Amygdala (tissue), 56 donors: ENCODE measurements at regions not wholly inside any gene's neighbourhood (a gene's known extent, or its start where the extent isn't known, plus 50 kb on each side); places are given as distances from the start of the nearest gene placed in this dataset.
A peak's percentile ranks its signal among the peaks of the same experiment; 100 is the strongest.
"Not testable (repeated sequence)": the region's sequence is repeated elsewhere in the genome, so short reads cannot be mapped to it uniquely, and the experiment has no call there.

Source experiments
- DNase-seq, 56 donors: peaks; one replicate each; lab custom pipeline; 2025; lab: John Stamatoyannopoulos, UW

DNA sequence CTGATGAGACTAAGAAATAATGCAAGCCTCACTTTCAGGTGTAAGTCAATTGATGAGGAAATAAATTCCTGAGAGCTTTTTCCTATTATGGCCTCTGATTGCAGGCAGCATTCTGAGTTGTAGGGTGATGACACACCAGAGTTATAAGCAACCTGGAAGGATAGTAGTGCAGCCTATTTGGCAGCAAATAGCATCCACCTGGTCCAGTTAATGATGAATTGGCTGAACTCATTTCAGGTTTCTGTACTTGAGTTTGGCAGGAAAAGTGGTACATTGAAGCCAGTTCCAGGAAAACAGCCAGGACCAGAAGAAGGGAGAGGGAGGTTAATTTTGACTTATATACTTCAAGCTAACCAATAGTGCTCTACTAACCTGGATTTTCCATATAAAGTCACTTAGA lies 316.8 kb downstream of the NAF1 start:
- DNase-seq = no peak

DNA sequence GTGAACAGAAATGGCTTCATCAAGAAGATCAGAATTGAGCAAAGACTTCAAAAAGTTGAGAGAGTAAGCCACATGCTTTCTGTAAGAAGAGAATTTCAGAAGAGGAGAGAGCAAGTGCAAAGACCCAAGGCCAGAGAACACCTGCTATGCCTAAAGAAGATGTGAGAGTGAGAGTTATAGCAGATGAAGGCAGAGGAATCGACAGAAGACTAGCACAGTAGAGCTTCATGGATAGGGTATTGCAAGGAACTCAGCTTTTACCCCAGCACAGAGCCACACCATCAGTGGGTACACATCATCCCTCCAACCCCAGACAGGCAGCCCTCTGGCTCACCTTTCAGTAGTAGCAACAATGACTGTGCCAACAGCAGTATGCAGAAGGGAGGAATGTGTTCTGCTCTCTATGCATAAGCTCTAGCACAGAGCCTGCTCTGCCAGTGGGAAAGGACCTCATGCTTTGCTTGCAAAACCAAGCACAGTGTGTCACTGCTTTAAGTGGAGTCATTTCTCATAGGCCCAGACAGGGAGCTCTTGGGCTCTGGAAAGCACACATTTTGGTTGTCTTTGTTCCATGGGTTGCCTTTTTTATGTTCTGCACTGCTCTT lies 318.6 kb downstream of the NAF1 start:
- DNase-seq = no peak

DNA sequence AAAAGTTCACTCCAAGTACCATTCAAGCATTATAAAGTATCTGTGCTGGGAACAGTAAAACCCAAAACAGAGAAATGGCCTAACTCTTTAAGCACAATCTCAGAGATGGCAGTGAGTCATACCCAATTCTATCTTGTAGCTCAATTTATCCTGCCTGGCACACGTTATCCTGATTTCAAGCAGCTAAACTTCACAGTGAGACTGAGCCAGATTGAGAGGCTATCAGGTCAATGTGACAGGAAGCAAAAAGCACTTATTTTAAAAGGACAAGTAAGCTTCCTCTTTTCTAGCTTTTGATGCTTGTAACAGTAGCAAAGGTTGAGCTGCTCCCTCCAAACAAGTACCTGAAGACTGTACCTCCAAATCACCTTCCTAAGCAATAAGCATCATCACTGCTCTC lies 324.9 kb downstream of the NAF1 start:
- no peak for DNase-seq

DNA sequence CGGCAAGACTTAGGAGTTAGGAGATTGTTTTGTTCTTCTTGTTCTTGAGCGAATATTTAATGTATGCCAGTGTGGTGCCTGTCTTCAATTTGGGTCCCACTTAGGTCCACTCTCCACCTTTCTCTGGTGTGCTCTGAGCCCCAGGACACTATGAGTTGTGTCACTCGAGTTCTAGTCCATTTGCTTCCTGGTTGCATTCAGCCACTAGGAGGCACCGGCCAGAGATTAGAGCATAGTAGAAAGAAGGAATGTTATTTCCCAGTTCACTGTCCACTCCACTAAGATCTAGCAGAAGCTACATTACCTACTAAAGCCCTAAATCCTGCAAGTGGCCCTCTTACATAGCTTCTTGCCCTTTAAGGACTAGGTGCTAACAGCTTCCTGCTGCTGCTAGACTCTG lies 326.9 kb downstream of the NAF1 start:
- no peak for DNase-seq

DNA sequence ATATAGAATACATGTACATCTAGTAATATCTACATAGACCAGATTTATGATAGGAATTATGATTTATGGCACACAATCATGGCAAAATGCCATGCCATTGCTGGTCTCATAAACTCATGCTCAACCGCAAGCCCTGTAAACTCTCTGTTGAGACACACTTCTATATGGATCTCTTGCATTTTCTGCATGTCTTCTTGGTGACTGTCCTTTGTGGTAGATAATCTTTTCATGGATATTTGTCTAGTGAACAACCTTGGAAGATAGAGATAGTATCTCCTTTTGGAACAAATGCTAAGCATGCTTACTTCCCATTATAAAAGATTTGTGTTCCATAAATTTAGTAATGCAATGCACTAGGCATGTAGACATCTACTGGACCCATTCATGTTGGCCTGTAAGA lies 328.0 kb downstream of the NAF1 start:
- DNase-seq = no peak

DNA sequence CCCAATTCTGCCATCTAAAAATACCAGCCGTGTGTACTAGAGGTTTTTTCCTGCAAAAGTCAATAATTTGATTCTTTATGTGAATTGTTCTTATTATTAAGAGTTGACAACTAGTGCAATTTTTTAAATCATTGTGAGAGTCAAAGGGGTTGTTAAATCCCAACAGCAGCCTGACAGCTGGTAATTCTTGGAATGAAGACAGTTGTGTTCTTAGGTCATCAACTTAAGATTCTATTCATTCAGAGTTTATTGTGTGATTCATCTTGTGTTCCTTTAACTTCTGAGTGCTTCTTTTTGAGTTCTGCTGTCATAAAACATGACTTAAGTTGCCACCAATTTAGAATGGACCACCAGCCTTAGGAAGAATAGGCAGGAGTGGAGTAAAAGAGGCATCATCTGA lies 329.0 kb downstream of the NAF1 start:
- DNase-seq = no peak

DNA sequence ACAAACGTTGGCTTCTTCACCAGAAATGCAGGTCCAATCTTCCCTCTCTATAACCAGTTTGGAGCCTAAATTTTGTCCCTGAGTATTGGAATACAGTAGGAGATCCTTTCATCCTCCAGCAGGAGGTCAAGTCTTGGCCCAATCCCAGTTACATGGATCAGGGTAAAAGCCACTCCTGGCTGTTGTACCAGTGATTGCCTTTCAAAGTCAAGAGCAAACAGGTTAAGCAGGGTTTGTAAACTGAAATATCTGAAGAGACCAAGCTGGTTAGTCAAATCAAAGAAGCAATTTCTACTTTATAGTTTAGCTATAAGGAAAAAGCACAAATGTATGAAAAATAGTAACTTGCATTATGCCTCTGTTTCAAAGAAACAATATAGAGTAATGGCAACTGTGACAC lies 329.4 kb downstream of the NAF1 start:
- no peak for DNase-seq

DNA sequence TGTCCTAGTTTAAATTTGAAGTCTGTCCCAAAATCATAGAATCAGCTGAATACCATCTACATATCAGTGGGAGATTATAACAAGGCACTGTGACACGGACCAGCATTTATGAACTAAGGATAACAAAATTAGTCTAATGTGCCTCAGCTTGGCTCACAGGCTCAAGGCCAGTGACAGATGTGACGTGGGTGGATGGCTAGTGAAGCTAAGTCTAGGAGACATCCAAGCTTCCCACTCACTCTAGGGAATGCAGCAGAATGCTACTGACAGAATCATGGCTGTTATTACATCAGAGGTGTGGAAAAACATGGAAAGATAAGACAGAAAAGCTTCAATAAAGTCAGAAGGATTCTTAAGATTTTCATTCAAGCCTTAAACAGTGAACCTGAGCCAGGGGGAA lies 329.9 kb downstream of the NAF1 start:
- DNase-seq = peak in 3 of 56 donors; percentile 1 to 8 (median 2)

DNA sequence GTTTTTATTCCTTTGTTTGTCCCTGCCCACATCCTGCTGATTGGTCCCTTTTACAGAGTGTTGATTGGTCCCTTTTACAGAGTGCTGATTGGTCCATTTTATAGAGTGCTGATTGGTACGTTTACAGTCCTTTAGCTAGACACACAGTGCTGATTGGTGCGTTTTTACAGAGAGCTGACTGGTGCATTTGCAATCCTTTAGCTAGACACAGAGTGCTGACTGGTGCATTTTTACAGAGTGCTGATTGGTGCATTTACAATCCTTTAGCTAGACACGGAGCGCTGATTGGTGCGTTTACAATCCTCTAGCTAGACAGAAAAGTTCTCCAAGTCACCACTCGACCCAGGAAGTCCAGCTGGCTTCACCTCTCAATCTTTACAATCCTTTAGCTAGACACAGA lies 330.4 kb downstream of the NAF1 start:
- not testable (repeated sequence) for DNase-seq

DNA sequence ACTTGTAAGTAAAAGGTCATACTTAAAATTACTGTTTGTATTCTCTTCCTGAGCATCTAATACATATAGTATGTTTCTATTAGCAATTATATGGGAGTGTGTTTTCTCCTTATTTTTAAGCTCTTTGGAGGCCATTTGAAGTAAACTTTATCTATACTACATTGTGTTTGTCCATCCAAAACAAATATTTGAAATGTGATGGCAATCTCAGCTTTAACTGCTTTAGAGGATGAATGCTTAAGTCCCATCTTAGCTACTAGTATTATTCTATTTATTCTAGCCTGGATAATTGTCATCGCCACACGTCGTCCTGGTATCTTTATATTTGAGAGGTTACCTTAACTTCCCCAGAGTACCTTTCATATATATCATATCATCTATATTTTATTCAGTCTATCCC lies 335.8 kb downstream of the NAF1 start:
- no peak for DNase-seq

DNA sequence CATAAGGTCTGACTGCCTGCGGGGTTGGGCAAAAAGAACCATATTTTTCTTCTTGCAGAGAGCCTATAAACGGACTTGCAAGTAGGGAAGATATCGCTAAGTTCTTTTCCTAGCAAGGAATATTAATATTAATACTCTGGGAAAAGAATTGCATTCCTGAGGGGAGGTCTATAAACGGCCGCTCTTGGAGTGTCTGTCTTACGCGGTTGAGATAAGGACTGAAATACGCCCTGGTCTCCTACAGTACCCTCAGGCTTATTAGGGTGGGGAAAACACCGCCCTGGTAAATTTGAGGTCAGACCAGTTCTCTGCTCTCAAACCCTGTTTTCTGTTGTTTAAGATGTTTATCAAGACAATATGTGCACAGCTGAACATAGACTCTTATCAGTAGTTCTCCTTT lies 349.3 kb downstream of the NAF1 start:
- DNase-seq = not testable (repeated sequence)

DNA sequence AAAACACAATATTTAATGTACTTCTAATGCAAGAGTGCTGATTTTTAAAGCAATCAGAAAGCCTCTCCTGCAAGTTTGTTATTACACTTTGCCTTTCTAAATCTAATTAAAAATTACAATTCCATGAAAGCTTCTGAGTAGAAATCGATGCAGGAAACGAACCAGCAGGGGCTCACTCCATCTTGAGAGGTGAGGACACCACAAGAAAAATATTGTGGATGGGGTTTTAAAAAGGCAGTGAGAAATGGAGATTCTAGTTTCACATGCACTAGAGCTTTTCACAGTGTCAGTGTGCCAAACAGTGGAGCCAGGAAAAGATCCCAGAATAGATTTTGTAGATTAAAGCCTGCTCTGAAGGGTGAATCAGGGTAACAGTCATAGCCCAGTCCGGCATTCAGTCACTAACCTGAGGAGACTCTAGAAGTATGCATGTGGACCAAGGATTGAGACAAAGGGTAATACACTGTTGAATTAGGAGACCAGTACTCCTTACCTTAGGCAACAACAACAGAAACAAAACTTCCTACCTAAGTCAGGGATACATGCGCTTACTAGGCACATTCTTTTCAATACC lies 362.3 kb downstream of the NAF1 start:
- no peak for DNase-seq

DNA sequence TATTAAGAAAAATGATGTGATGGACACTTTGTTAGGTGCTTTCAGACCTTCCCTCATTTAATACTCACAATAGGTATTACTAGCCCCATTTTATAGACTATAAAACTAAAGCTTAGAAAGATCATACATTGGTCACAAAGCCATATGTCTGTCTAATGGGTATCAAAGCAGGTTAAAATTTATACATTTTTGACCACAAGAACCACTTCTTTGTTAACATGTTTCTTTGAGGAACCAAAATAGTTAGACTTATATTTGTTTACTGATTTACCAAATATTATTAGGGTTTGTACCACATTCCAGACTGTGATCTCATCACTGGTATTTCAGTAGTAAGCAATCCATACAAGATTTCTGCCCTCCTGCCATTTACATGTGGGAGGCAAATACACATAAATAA lies 363.3 kb downstream of the NAF1 start:
- DNase-seq = no peak

DNA sequence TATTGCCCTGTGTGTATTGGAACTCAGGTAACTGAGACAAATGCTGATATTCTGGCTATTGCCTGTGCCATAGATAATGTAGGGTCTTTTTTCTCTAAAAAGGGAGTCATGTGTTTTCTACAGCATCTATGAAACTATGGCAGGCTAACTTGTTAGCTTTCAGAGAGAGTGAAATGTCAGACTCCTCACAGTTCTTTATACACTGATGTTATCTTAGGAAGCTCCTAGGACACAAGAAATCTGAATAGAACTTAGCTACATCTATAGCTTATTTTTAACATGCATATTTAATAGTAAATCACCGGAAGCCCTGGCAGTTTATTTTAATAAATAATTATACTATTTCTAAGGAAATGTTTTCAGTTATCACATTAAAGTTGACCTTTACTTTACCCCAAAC lies 369.6 kb downstream of the NAF1 start:
- DNase-seq = no peak

DNA sequence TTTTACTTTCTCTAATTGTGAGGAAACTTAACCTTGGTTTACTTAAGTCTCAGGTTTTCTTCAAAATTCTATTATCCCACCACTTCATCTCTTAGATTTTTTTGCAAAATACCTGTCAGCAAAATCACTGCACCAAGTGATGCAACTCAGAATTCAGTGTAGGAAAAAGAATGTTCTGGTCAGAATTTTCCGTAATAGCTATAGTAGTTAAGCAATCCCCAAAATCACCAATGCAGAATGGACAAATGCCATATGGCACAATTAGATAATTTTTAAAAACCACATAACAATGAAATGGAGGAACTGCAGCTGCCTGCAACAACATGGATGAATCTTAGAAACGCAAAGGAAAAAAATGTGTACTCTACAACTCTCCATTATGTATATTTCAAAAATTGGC lies 373.1 kb downstream of the NAF1 start:
- no peak for DNase-seq

DNA sequence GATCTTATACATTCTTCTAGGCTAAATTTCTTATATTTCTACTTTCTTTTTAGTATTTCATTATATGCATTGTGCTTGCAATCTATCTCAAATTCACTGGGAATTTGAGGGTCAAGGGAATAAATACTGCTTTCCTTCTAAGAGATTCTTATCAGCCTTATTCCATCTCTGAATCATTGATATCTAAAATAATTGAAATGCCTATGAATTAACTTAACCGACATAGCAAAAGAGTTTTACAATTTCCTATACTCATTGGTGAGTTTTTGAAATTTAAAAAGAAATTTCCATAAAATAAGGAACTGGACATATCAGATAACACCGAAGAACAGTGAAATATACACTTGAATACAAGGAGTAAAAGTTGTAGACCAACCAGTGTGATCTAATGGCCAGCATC lies 373.7 kb downstream of the NAF1 start:
- DNase-seq = no peak

DNA sequence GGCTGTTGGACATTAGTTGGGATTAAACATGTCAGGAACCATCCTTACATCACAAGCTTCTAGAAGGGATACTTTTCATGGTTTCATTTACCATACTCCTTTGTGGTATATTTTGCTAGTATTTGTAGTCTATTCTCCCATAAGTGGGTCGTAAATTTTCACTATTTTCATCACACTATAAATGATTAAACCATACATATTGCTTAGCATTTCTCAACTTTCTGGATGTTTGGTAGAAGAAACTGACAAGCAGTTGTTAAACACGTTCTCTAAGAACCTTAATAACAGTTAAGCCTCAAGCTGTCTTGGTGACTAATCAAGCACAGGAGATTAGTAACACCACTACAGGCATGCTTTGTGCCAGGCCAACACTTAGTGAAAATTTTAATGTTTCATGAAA lies 375.5 kb downstream of the NAF1 start:
- DNase-seq = no peak

DNA sequence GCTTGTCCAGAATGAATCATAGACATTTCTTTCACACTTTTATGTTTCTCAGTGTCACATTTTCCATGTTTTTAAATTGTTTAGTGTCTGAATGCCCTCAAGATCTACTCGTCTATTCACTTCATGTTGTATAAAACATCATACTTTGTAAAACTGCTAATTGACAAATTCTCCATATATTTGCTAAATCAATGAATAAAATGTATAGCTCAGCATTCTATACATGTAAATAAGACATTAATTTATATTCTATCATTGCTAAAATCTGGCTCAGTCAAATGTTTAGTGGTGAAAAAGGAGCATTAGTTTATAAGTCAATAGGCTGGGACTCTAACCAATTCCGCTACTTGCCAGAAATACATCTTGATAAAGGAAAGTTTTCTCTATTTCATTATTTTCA lies 379.6 kb downstream of the NAF1 start:
- DNase-seq = no peak

DNA sequence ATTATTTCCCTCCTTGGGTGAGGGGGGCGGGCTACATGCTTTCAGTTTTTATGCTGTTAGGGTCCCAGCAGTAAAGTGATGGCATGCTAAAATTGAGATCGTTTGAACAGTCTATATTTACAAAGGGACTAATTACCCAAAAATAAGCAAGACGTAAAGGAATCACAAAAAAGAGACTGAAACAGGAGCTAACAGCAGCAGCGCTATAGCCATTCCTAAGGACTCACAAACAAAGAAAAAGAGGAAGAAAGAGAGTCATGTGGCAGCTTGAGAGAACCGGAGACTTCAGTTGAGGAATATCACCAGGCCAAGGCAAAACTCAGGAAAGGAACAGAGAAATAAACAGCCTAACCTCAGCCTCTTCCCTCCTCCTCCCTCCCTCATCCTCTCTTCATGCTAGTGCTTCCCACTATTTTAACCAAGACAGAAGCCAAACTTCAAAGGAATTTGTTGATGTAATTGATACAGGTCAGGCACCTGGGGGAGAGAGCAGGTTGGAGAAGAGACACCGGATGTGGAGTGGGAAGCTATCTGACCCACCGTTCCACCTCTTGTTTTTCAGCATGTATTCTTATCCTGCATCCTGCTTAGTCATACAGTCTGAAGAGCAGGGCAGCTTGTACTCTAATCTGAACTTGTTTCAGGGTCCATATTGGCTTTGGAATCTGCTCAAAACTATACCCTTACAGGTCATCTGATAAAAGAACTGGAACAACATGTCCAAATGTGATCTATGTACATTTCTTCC lies 383.7 kb downstream of the NAF1 start:
- peak in 18 of 56 donors; percentile 1 to 74 (median 16) for DNase-seq

DNA sequence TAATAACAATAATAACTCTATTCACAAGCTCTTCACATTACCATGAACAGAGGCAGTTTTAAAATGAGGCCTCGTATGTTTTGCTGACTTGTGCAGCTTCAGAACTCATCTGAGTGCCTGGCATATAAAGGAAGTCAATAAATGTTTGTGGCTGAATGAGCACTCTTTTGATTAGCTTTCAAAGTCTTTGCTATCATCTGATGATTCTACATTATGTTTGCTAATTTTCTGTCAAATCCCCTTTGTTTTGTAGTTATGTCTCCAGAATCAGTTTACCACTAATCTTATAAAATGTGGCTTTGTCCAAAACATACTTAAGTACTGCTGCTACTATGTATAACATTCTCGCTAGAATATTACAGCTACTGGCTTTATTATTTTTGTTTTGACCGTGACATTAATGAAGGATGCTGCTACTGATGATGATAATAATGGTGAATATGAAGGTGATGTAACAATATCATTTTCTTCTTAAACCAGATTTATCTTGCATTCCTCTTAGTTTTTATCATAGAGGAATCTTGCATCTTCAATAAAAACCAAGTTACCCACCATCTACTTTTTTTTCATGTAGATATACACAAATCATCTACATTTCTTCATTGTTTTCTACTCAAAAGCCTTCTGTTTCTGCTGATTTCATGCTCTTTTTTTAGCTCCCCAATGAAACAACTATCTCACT lies 384.5 kb downstream of the NAF1 start:
- DNase-seq = peak in 1 of 56 donors; percentile 35

DNA sequence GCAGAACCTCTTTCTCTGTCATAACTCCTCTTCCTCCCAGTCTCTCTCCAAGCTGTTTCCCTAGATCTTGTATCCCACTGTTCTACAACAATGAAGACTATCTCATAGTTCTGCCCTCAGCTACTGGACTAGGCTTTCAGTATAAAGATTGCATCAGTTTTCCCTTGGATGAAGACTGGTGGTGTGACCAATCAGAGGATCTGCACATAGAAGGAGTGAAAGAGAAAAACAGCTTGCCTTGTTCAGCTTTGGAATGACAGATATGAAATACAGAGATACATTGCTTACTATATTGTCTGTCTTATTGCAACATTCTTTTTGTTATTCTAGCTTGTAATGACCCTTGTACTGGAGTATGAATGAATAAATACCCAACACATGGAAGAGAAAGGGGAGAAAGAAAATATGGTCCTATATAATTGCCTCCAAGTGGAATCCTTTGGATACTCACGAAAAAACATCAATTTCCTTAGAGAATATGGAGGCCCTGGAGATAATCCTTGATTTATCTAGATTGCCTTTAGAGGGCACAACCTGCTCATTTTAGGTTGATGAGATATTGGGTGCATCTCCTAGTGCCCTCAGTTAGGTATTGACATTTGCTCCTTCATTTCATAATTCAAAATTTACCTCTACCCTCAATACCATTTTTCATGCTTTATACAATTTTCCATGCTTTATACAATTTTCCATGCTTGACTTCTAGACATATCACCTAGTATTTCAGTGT lies 395.8 kb downstream of the NAF1 start:
- no peak for DNase-seq
